H9 (cell line): ENCODE measurements at regions not wholly inside any gene's neighbourhood (a gene's known extent, or its start where the extent isn't known, plus 50 kb on each side); places are given as distances from the start of the nearest gene placed in this dataset.

ENCODE experiments used
- DNase-seq: peaks from one replicate; pipeline ENCODE4 v3.0.0-alpha.2; 2017
- H2AFZ ChIP-seq: one replicate; pipeline ENCODE4 v1.6.1; 2013; ENCODE audit warnings: mild to moderate bottlenecking, low read length, control low read depth, moderate library complexity
- H2AK5ac ChIP-seq: 2 replicates; pipeline ENCODE4 v1.6.1; 2013; ENCODE audit warnings: low read length, control low read depth, mixed read lengths; ENCODE audit not compliant: insufficient read length
- H2BK120ac ChIP-seq: one replicate; pipeline ENCODE4 v1.6.1; 2013; ENCODE audit warnings: low read depth, mild to moderate bottlenecking, low read length, control low read depth, inconsistent platforms; ENCODE audit not compliant: poor library complexity, severe bottlenecking
- H2BK12ac ChIP-seq: 2 replicates; pipeline ENCODE4 v1.6.1; 2013; ENCODE audit warnings: low read length, control low read depth, mixed read lengths, low read depth; ENCODE audit not compliant: insufficient read length
- H2BK15ac ChIP-seq: 2 replicates; pipeline ENCODE4 v1.6.1; 2013; ENCODE audit warnings: low read depth, low read length, control low read depth
- H2BK20ac ChIP-seq: one replicate; pipeline ENCODE4 v1.6.1; 2013; ENCODE audit warnings: low read depth, mild to moderate bottlenecking, low read length, control low read depth, inconsistent platforms; ENCODE audit not compliant: poor library complexity, severe bottlenecking
- H2BK5ac ChIP-seq: 2 replicates; pipeline ENCODE4 v1.6.1; 2013; ENCODE audit warnings: low read length, control low read depth, mixed read lengths; ENCODE audit not compliant: insufficient read length
- H3K14ac ChIP-seq: 2 replicates; pipeline ENCODE4 v1.6.1; 2013; ENCODE audit warnings: low read length, control low read depth; ENCODE audit not compliant: insufficient read depth
- H3K18ac ChIP-seq: 2 replicates; pipeline ENCODE4 v1.6.1; 2013; ENCODE audit warnings: low read depth, mild to moderate bottlenecking, mixed read lengths, low read length, control low read depth; ENCODE audit not compliant: insufficient read length
- H3K23ac ChIP-seq: 2 replicates; pipeline ENCODE4 v1.6.1; 2013; ENCODE audit warnings: low read length, control low read depth, mixed read lengths, low read depth; ENCODE audit not compliant: insufficient read length
- H3K23me2 ChIP-seq: 2 replicates; pipeline ENCODE4 v1.6.1; 2013; ENCODE audit warnings: low read depth, mild to moderate bottlenecking, mixed read lengths, low read length, control low read depth; ENCODE audit not compliant: insufficient read length, poor library complexity, severe bottlenecking
- H3K27ac ChIP-seq: 2 replicates; pipeline ENCODE4 v1.5.1; 2013; ENCODE audit warnings: low read length, control low read depth, mixed read lengths, low read depth; ENCODE audit not compliant: insufficient read length
- H3K27me3 ChIP-seq: 2 replicates; pipeline ENCODE4 v1.6.1; 2013; ENCODE audit warnings: low read length, control low read depth, inconsistent platforms; ENCODE audit not compliant: insufficient read depth
- H3K4ac ChIP-seq: 2 replicates; pipeline ENCODE4 v1.6.1; 2013; ENCODE audit warnings: low read depth, mild to moderate bottlenecking, control low read depth, inconsistent platforms, low read length, moderate library complexity
- H3K4me1 ChIP-seq: 2 replicates; pipeline ENCODE4 v1.6.1; 2013; ENCODE audit warnings: low read length, control low read depth, inconsistent platforms; ENCODE audit not compliant: insufficient read depth
- H3K4me2 ChIP-seq: 2 replicates; pipeline ENCODE4 v1.6.1; 2013; ENCODE audit warnings: low read length, control low read depth, mixed read lengths; ENCODE audit not compliant: insufficient read length, insufficient read depth
- H3K56ac ChIP-seq: 2 replicates; pipeline ENCODE4 v1.6.1; 2013; ENCODE audit warnings: low read depth, mild to moderate bottlenecking, mixed read lengths, low read length, control low read depth; ENCODE audit not compliant: insufficient read length
- H3K79me1 ChIP-seq: 2 replicates; pipeline ENCODE4 v1.6.1; 2013; ENCODE audit warnings: low read depth, mild to moderate bottlenecking, moderate library complexity, low read length, control low read depth, inconsistent platforms; ENCODE audit not compliant: insufficient read depth, poor library complexity, severe bottlenecking
- H3K79me2 ChIP-seq: 2 replicates; pipeline ENCODE4 v1.6.1; 2013; ENCODE audit warnings: low read length, control low read depth, inconsistent platforms; ENCODE audit not compliant: insufficient read depth
- H3K9ac ChIP-seq: 2 replicates; pipeline ENCODE4 v1.6.1; 2013; ENCODE audit warnings: low read length, control low read depth, mixed read lengths; ENCODE audit not compliant: insufficient read length; ENCODE audit errors: extremely low read depth
- H3K9me3 ChIP-seq: one replicate; pipeline ENCODE4 v1.6.1; 2013; ENCODE audit warnings: low read depth, low read length, inconsistent platforms; ENCODE audit not compliant: control insufficient read depth
- H3T11ph ChIP-seq: one replicate; pipeline ENCODE4 v1.6.1; 2013; ENCODE audit warnings: mild to moderate bottlenecking, low read length, control low read depth, inconsistent platforms
- H4K20me1 ChIP-seq: one replicate; pipeline ENCODE4 v1.6.1; 2013; ENCODE audit not compliant: control insufficient read depth, insufficient read length, insufficient read depth
- H4K5ac ChIP-seq: 2 replicates; pipeline ENCODE4 v1.6.1; 2013; ENCODE audit warnings: low read depth, mild to moderate bottlenecking, mixed read lengths, low read length, control low read depth; ENCODE audit not compliant: insufficient read length
- H4K8ac ChIP-seq: replicated peaks from 2 replicates; pipeline ENCODE4 v1.6.1; 2013; ENCODE audit warnings: low read length, control low read depth, mixed read lengths, low read depth; ENCODE audit not compliant: insufficient read length
- H4K91ac ChIP-seq: 2 replicates; pipeline ENCODE4 v1.6.1; 2013; ENCODE audit warnings: low read depth, mild to moderate bottlenecking, moderate library complexity, mixed read lengths, low read length, control low read depth; ENCODE audit not compliant: insufficient read length
- H3K27ac Mint-ChIP-seq, 3 experiments: 2 replicates in 2 of 3; 3 replicates in 1 of 3; pipeline ENCODE4 v1.8.0; 2020 to 2021; ENCODE audit warnings: mixed read lengths in 3 of 3, mild to moderate bottlenecking in 1 of 3, moderate library complexity in 1 of 3
- H3K27me3 Mint-ChIP-seq: 2 replicates; pipeline ENCODE4 v1.8.0; 2021; ENCODE audit warnings: low read depth, mild to moderate bottlenecking, moderate library complexity, mixed read lengths
- H3K36me3 Mint-ChIP-seq, 3 experiments: 2 replicates in 2 of 3; 3 replicates in 1 of 3; pipeline ENCODE4 v1.8.0; 2020 to 2021; ENCODE audit warnings: low read depth in 3 of 3, mixed read lengths in 3 of 3; ENCODE audit not compliant: insufficient read depth in 1 of 3
- H3K4me1 Mint-ChIP-seq, 2 experiments: 2 replicates each; pipeline ENCODE4 v1.8.0; 2020; ENCODE audit warnings: mixed read lengths in 2 of 2
- H3K4me3 Mint-ChIP-seq, 2 experiments: 2 replicates in 1 of 2; 3 replicates in 1 of 2; pipeline ENCODE4 v1.8.0; 2020 to 2021; ENCODE audit warnings: mild to moderate bottlenecking in 2 of 2, mixed read lengths in 2 of 2, moderate library complexity in 1 of 2
- H3K9me3 Mint-ChIP-seq, 2 experiments: 2 replicates in 1 of 2; 3 replicates in 1 of 2; pipeline ENCODE4 v1.8.0; 2020; ENCODE audit warnings: mild to moderate bottlenecking in 2 of 2, mixed read lengths in 2 of 2, moderate library complexity in 1 of 2
- CTCF ChIP-seq: fragments of 200-600 bp; sonication (generic); conservative IDR thresholded peaks from 3 replicates; pipeline ENCODE4 v1.8.0; 2021; ENCODE audit warnings: antibody characterized with exemption, mild to moderate bottlenecking
- WGBS: extraction: QIAGEN DNeasy Blood & Tissue Kit; methylation state at CpG from one replicate; pipeline ENCODE4 v1.1.7; 2013; ENCODE audit warnings: missing lambda C conversion rate, low lambda C conversion rate, mixed read lengths; ENCODE audit not compliant: insufficient read length; ENCODE audit errors: extremely low coverage; 5-methylcytosine and 5-hydroxymethylcytosine counted together

- no peak for TF ChIP-seq CTCF
- Histone ChIP-seq H4K20me1 (no peaks in the 10 kb centered on the region), H2BK5ac (no peak overlapping the region), H3K9me3 (no peaks in the 10 kb centered on the region), H3K56ac (no peak overlapping the region), H3K27ac (no peak overlapping the region), H2BK12ac (no peak overlapping the region), H3K27me3 (no peaks in the 10 kb centered on the region), H2BK20ac (peak overlapping the region; percentile 45), H4K8ac (no peak overlapping the region), H2AFZ (no peak overlapping the region), H3K9ac (no peak overlapping the region), H3K79me1 (no peaks in the 10 kb centered on the region), H2BK15ac (no peak overlapping the region), H4K91ac (no peak overlapping the region), H3K14ac (no peak overlapping the region), H3K23ac (no peak overlapping the region), H2AK5ac (no peak overlapping the region), H3K4ac (no peak overlapping the region), H2BK120ac (no peak overlapping the region), H3K79me2 (no peaks in the 10 kb centered on the region), H3K18ac (no peak overlapping the region), H4K5ac (no peak overlapping the region), H3K4me2 (no peak overlapping the region), H3T11ph (no peak overlapping the region), H3K4me1 (no peaks in the 10 kb centered on the region), H3K23me2 (no peaks in the 10 kb centered on the region)
- Mint-ChIP-seq H3K27ac (no peak overlapping the region), H3K36me3 (no peaks in the 10 kb centered on the region; a peak in 1 of 7 replicates), H3K4me3 (no peak overlapping the region), H3K9me3 (no peaks in the 10 kb centered on the region; a peak in 1 of 5 replicates), H3K4me1 (peaks cover 2 to 3% of the 10 kb centered on the region in 2 experiments; a peak in 1 of 4 replicates), H3K27me3 (no peaks in the 10 kb centered on the region)
- no peak for DNase-seq
- no CpG with 5 or more reads among the region's 6 CpGs for WGBS
Measured at GRCh38 chr6:139587469-139587868, 213.0 kb upstream of the CITED2 start.
